Mammary epithelial cell (primary cell): ENCODE measurements at regions not wholly inside any gene's neighbourhood (a gene's known extent, or its start where the extent isn't known, plus 50 kb on each side); places are given as distances from the start of the nearest gene placed in this dataset.

Experiments used
- CTCF ChIP-seq, 2 donors: IDR thresholded peaks in 1 of 2; conservative IDR thresholded peaks in 1 of 2; 2 replicates each; pipeline ENCODE4 v1.5.1; 2011 to 2012; ENCODE audit warnings: inconsistent platforms in 2 of 2, low read length in 2 of 2, mild to moderate bottlenecking in 2 of 2, control low read depth in 1 of 2, low read depth in 1 of 2; ENCODE audit not compliant: insufficient read depth in 1 of 2; ENCODE audit errors: extremely low read depth in 1 of 2
- EZH2 ChIP-seq: IDR thresholded peaks from 2 replicates; pipeline ENCODE4 v1.6.1; 2012; ENCODE audit warnings: low read length, inconsistent platforms, borderline replicate concordance

GRCh38 chr3:126266850-126267168, 86.4 kb upstream of the ALDH1L1 start:
- no peak for TF ChIP-seq CTCF (conservative IDR thresholded peaks at IDR 0.05 in 1 of 2, IDR thresholded peaks at IDR 0.05 in 1 of 2; ENCODE audit: extremely low read depth in 1 of 2, insufficient read depth in 1 of 2, low read depth in 1 of 2, low read length in 2 of 2)
- TF ChIP-seq EZH2, result no peak
